ENCODE measurements at regions not wholly inside any gene's neighbourhood (a gene's known extent, or its start where the extent isn't known, plus 50 kb on each side); places are given as distances from the start of the nearest gene placed in this dataset.

DNA sequence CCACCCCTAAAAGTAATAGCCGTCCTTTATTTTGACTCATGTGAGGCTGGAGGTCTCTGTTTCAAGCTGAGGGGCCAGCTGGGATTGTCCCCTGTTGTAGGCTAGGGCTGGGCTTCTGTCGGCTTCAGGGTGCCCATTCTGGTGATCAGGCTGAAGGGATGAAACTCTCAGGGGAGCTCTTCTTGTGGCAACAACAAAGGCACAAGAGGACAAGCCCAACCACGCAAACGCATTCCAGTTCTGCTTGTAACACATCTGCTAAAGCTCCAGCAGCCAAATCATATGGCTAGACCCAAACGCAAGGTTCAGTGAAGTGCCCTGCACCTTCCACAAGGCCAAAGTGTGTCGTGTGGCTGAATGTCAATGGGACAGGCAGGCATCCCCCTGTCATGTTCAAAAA is 405.7 kb downstream of the INHBA start:
- TF ChIP-seq, protein P1, sequence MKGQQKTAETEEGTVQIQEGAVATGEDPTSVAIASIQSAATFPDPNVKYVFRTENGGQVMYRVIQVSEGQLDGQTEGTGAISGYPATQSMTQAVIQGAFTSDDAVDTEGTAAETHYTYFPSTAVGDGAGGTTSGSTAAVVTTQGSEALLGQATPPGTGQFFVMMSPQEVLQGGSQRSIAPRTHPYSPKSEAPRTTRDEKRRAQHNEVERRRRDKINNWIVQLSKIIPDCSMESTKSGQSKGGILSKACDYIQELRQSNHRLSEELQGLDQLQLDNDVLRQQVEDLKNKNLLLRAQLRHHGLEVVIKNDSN (IDR thresholded peaks at IDR 0.05), result no peak
- TF ChIP-seq NFIC (IDR thresholded peaks at IDR 0.05) (no peak), FOXM1 (IDR thresholded peaks at IDR 0.05; ENCODE audit: borderline replicate concordance, low read depth) (no peak), TEAD4 (IDR thresholded peaks at IDR 0.05) (no peak)

DNA sequence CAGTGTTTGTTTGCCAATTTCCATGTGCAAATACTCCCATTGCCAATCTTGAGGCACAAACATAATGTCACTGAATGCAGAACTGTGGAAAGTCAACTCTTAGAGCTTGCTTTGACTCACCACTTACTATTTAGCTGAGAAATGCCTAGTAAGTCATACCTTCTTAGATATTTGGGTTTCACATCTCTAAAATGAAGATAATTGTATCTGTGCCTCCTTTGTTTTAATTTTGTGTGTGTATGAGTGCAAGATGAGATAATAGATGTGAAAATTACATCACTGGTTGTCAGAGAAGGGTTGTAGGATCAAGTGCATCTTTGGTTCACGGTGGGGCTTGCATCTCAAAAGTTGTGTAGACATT is 407.5 kb downstream of the INHBA start:
- TF ChIP-seq, protein P2, sequence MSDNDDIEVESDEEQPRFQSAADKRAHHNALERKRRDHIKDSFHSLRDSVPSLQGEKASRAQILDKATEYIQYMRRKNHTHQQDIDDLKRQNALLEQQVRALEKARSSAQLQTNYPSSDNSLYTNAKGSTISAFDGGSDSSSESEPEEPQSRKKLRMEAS (IDR thresholded peaks at IDR 0.05), result no peak
- TF ChIP-seq ZBTB7A (IDR thresholded peaks at IDR 0.05; ENCODE audit: low read depth) (no peak), EP300 (IDR thresholded peaks at IDR 0.05; ENCODE audit: borderline replicate concordance) (no peak), YY1 (IDR thresholded peaks at IDR 0.05; ENCODE audit: low read depth) (no peak), NFIC (IDR thresholded peaks at IDR 0.05) (no peak), TCF12 (IDR thresholded peaks at IDR 0.05; ENCODE audit: low read depth) (no peak), EGR1 (IDR thresholded peaks at IDR 0.05) (no peak), CREB1 (IDR thresholded peaks at IDR 0.05; ENCODE audit: low read depth) (no peak), FOXM1 (IDR thresholded peaks at IDR 0.05; ENCODE audit: borderline replicate concordance, low read depth) (no peak), TEAD4 (IDR thresholded peaks at IDR 0.05) (no peak), TAF1 (IDR thresholded peaks at IDR 0.05; ENCODE audit: low read depth) (no peak), RAD21 (IDR thresholded peaks at IDR 0.05; ENCODE audit: low read depth) (no peak), CEBPB (IDR thresholded peaks at IDR 0.05) (no peak)
- TF ChIP-seq, protein P1 (IDR thresholded peaks at IDR 0.05), result no peak
- TF ChIP-seq, protein P3, sequence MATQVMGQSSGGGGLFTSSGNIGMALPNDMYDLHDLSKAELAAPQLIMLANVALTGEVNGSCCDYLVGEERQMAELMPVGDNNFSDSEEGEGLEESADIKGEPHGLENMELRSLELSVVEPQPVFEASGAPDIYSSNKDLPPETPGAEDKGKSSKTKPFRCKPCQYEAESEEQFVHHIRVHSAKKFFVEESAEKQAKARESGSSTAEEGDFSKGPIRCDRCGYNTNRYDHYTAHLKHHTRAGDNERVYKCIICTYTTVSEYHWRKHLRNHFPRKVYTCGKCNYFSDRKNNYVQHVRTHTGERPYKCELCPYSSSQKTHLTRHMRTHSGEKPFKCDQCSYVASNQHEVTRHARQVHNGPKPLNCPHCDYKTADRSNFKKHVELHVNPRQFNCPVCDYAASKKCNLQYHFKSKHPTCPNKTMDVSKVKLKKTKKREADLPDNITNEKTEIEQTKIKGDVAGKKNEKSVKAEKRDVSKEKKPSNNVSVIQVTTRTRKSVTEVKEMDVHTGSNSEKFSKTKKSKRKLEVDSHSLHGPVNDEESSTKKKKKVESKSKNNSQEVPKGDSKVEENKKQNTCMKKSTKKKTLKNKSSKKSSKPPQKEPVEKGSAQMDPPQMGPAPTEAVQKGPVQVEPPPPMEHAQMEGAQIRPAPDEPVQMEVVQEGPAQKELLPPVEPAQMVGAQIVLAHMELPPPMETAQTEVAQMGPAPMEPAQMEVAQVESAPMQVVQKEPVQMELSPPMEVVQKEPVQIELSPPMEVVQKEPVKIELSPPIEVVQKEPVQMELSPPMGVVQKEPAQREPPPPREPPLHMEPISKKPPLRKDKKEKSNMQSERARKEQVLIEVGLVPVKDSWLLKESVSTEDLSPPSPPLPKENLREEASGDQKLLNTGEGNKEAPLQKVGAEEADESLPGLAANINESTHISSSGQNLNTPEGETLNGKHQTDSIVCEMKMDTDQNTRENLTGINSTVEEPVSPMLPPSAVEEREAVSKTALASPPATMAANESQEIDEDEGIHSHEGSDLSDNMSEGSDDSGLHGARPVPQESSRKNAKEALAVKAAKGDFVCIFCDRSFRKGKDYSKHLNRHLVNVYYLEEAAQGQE (IDR thresholded peaks at IDR 0.05; ENCODE audit: low read depth), result no peak

DNA sequence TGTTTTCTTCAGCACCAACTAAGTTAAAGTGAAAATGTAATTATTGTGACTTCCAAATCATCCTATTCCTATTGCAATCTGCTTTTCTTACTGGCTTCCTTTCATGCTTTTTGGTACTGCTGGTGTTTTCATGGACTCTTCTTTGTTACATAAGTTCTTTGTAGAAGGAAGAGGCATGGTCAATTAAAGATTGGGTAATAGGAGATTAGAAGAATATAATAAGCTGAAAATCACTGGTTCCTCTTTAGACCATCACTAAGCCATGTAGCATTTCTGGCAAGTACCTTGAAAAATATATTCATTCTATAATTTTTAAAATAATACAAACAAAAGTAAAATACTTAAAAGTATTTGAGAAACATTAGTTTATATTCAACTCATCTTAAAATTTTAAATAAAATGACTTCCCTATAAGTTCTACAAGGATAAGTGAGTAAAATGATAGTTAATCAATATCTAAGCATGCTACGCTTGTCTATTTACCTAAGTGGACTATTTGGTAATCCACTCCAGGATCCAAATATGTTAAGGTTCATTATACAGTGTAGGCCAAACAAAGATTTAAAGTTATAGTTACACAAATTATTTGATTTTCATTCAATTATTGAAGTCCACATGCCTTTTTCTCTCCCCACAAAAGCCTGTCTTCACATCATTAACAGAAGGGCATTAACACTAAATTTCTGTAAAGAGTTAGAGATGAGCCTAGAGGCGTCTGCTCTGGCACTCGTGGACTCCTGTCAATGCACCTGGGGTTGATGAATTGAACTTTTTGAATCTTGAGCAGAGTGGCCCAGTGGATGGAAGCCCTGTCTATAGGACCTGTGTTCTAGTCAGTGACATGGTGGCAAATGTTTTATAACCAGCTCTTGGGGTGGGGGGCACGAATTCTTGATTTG is 408.1 kb downstream of the INHBA start:
- TF ChIP-seq FOXM1 (IDR thresholded peaks at IDR 0.05; ENCODE audit: borderline replicate concordance, low read depth) (no peak), CREB1 (IDR thresholded peaks at IDR 0.05; ENCODE audit: low read depth) (no peak), ZBTB7A (IDR thresholded peaks at IDR 0.05; ENCODE audit: low read depth) (no peak), EP300 (IDR thresholded peaks at IDR 0.05; ENCODE audit: borderline replicate concordance) (no peak), YY1 (IDR thresholded peaks at IDR 0.05; ENCODE audit: low read depth) (no peak)

DNA sequence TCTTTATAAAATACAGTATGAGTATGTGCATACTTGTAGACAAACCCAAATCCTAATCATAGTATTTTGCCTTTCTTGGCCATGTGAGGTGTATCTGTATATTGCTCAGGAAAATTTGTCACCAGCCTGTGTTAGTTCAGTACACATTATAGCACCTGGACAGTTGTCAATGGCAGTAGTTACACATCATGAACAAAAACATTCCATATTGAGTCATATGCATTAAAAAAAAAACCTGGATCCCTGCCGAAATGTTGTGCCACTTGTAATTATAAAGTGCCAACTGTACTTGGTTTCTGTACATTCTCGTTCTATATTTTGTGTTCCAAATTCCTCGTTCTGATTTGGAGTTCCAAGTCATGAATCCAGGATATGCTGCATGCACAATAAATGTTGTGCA is 410.4 kb downstream of the INHBA start:
- TF ChIP-seq, protein P1 (IDR thresholded peaks at IDR 0.05), result no peak
- no peak for TF ChIP-seq TAF1 (IDR thresholded peaks at IDR 0.05; ENCODE audit: low read depth)
- TF ChIP-seq TCF12 (IDR thresholded peaks at IDR 0.05; ENCODE audit: low read depth), result no peak
- no peak for TF ChIP-seq CREB1 (IDR thresholded peaks at IDR 0.05; ENCODE audit: low read depth)
- TF ChIP-seq, protein P2 (IDR thresholded peaks at IDR 0.05), result no peak
- TF ChIP-seq TEAD4 (IDR thresholded peaks at IDR 0.05), result no peak
- TF ChIP-seq, protein P3 (IDR thresholded peaks at IDR 0.05; ENCODE audit: low read depth), result no peak
- no peak for TF ChIP-seq EGR1 (IDR thresholded peaks at IDR 0.05)
- no peak for TF ChIP-seq RAD21 (IDR thresholded peaks at IDR 0.05; ENCODE audit: low read depth)

DNA sequence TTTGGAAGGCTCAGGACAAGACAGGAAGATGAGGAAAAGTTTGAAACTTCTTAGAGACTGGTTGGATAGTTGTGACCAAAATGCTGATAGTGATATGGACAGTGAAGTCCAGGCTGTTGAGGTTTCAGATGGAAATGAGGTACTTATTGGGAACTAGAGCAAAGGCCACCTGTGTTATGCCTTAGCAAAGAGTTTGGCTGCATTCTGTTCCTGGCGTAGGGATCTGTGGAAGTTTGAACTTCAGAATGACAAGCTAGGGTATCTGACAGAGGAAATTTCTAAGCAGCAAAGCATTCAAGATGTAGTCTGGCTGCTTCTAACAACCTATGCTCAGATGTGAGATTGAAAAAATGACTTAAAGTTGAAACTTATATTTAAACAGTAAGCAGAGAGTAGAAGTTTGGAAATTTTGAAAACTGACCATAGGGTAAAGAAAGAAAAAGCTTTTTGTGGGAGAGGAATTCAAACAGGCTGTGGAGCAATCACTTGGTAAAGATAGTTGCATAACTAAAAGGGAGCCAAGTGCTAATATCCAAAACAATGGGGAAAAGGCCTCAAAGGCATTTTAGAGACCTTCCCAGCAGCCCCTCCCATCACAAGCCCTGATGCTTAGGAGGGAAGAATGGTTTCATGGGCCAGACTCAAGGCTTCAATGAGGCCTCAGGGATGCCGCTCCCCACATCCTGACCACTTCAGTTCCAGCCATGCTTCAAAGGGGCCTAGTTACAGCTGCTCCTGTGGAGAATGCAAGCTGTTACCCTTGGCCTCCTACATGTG is 415.1 kb downstream of the INHBA start:
- TF ChIP-seq, protein P1 (IDR thresholded peaks at IDR 0.05), result no peak
- TF ChIP-seq YY1 (IDR thresholded peaks at IDR 0.05; ENCODE audit: low read depth) (no peak), EP300 (IDR thresholded peaks at IDR 0.05; ENCODE audit: borderline replicate concordance) (no peak), EGR1 (IDR thresholded peaks at IDR 0.05) (no peak), CREB1 (IDR thresholded peaks at IDR 0.05; ENCODE audit: low read depth) (no peak), CEBPB (IDR thresholded peaks at IDR 0.05) (no peak), FOXM1 (IDR thresholded peaks at IDR 0.05; ENCODE audit: borderline replicate concordance, low read depth) (no peak), RAD21 (IDR thresholded peaks at IDR 0.05; ENCODE audit: low read depth) (no peak)
- TF ChIP-seq, protein P3 (IDR thresholded peaks at IDR 0.05; ENCODE audit: low read depth), result no peak

Measured in Ishikawa (cell line).